GM12873 (cell line): ENCODE measurements at regions not wholly inside any gene's neighbourhood (a gene's known extent, or its start where the extent isn't known, plus 50 kb on each side); places are given as distances from the start of the nearest gene placed in this dataset.

Experiments used
- CTCF ChIP-seq: IDR thresholded peaks from 2 replicates; pipeline ENCODE4 v1.5.1; 2012; ENCODE audit warnings: low read depth, mild to moderate bottlenecking, moderate library complexity, low read length, control low read depth; ENCODE audit not compliant: insufficient read depth; ENCODE audit errors: missing control alignments

- no peak for TF ChIP-seq CTCF
Measured at GRCh38 chr2:140108706-140109475, 1328.7 kb upstream of the NXPH2 start.

GRCh38 chr2:140091926-140092325 lies 1311.7 kb upstream of the NXPH2 start:
- no peak for TF ChIP-seq CTCF

- TF ChIP-seq CTCF: no peak
Measured at GRCh38 chr2:140086964-140087363, 1306.8 kb upstream of the NXPH2 start.

DNA sequence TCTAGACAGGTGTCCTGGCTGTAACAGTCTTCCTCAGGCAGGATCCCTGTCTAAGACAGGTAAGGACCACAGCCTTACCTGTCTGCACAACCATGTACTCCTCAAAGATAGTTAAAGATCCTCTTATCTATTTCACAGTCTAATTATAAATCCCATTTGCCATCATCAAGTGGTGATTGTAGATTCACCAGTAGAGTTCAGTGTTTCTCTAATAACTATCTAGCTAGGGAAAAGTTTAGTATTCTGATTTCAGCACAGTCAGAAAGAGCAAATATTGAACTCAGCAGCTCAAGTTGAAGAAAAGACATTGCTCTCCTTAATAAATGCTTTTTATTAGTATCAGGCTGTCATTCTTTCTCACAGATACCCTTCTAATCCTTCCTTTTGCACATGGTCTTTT lies 1305.5 kb upstream of the NXPH2 start:
- no peak for TF ChIP-seq CTCF

DNA sequence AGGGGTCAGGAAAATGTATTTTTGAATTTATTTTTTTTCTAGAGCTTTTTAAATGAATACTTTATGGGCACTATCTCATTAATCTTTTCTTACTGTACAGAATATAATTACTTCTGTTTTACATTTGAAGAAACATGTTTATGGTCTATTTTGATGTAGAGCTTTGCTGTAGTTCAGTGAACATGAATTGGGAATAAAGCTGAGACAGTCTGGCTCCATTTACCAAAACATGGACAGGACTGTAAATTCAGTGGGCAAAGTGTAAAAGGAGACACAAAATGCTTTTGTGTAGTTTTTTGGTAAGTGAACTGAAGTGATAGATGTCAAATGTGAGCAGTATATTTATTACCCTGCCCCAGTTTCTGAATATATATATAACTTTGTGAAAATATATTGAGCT lies 1298.8 kb upstream of the NXPH2 start:
- TF ChIP-seq CTCF: no peak

DNA sequence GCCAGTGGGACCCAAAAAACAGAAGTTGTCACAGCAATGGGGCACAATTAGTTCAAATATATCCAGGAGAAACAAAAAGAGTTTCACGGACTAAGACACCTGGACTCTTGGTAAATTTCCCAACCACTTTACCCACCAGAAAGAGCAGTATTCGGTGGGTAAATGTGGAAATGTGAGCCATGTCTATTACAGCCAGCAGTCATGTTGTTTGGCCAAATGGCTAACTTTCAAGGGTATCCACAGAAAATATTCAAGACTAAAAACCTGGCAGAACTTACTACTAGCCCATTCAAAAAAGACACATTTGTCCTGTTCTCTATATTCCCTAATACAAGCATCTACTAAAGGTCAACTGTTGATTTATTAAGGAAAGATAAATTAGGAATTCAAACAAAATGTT lies 1296.0 kb upstream of the NXPH2 start:
- no peak for TF ChIP-seq CTCF

DNA sequence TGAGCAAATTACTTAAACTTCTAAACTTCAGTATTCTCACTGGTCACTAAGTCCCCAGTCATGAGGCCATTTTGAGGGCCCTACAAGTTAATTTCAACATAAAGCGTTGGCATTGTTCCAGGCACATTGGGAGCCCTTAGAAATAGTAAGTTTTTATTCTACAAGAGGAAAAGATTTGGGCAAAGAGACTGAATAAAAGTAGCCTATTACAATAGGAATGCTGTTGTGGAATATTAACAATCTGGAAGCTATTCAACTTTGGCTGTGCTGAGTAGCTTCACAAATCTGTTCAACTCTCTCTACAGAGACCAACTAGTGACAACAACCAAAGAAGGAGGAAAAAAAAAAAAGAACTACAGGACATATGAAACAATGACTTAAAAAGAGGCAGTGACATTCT lies 1287.5 kb upstream of the NXPH2 start:
- no peak for TF ChIP-seq CTCF
